Fibroblast of villous mesenchyme (primary cell): ENCODE measurements at regions not wholly inside any gene's neighbourhood (a gene's known extent, or its start where the extent isn't known, plus 50 kb on each side); places are given as distances from the start of the nearest gene placed in this dataset.

ENCODE experiments used
- DNase-seq: peaks from one replicate; pipeline ENCODE4 v3.0.0-alpha.2; 2010; ENCODE audit warnings: low read depth
- H3K4me3 ChIP-seq: 2 replicates; pipeline ENCODE4 v1.5.1; 2011; ENCODE audit warnings: low read depth, mild to moderate bottlenecking, low read length
- CTCF ChIP-seq: IDR thresholded peaks from 2 replicates; pipeline ENCODE4 v1.5.1; 2012; ENCODE audit warnings: low read depth, mild to moderate bottlenecking, low read length; ENCODE audit not compliant: insufficient read depth

GRCh38 chr2:166661824-166662223 is 167.8 kb upstream of the SCN7A start:
- TF ChIP-seq CTCF = no peak

GRCh38 chr2:166661391-166661790 is 167.3 kb upstream of the SCN7A start:
- H3K4me3 ChIP-seq = no peak overlapping the region
- DNase-seq = no peak
- no peak for TF ChIP-seq CTCF

More at GRCh38 chr2:166661824-166662223, 167.8 kb upstream of the SCN7A start:
- DNase-seq = no peak
- H3K4me3 ChIP-seq = no peak overlapping the region

- DNase-seq = no peak
- TF ChIP-seq CTCF = no peak
- H3K4me3 ChIP-seq = no peak overlapping the region
Measured at GRCh38 chr2:166658901-166659300, 164.9 kb upstream of the SCN7A start.

GRCh38 chr2:166653185-166653813 is 159.2 kb upstream of the SCN7A start:
- DNase-seq = no peak
- TF ChIP-seq CTCF = no peak
- H3K4me3 ChIP-seq = no peak overlapping the region

- H3K4me3 ChIP-seq = no peak overlapping the region
- DNase-seq = no peak
- TF ChIP-seq CTCF = no peak
Measured at GRCh38 chr2:166651991-166652390, 157.9 kb upstream of the SCN7A start.

- no peak for TF ChIP-seq CTCF
- no peak overlapping the region for H3K4me3 ChIP-seq
- DNase-seq = no peak
Measured at GRCh38 chr2:166651080-166651675, 157.1 kb upstream of the SCN7A start.

- no peak for DNase-seq
- TF ChIP-seq CTCF = no peak
- H3K4me3 ChIP-seq = no peak overlapping the region
Measured at GRCh38 chr2:166647935-166648334, 153.9 kb upstream of the SCN7A start.
